DOHH2 (cell line): ENCODE measurements at regions not wholly inside any gene's neighbourhood (a gene's known extent, or its start where the extent isn't known, plus 50 kb on each side); places are given as distances from the start of the nearest gene placed in this dataset.

Experiments
- H3F3A ChIP-seq: fragments of 200-600 bp; sonication (generic), shearing (Covaris generic); 2 replicates; pipeline ENCODE4 v1.6.0; 2016; ENCODE audit warnings: antibody characterized with exemption, mild to moderate bottlenecking; ENCODE audit not compliant: control insufficient read depth, insufficient read depth
- H3K27ac ChIP-seq: fragments of 200-600 bp; sonication (generic); 2 replicates; pipeline ENCODE4 v1.5.1; 2014; ENCODE audit warnings: low read depth, mild to moderate bottlenecking, low read length, moderate library complexity
- H3K27me3 ChIP-seq: fragments of 200-600 bp; sonication (generic); 2 replicates; pipeline ENCODE4 v1.6.1; 2014; ENCODE audit warnings: mild to moderate bottlenecking, low read length, mixed read lengths; ENCODE audit not compliant: control insufficient read depth
- H3K36me3 ChIP-seq: fragments of 200-600 bp; sonication (generic); 2 replicates; pipeline ENCODE4 v1.6.1; 2014; ENCODE audit warnings: mild to moderate bottlenecking, low read length, moderate library complexity, mixed read lengths; ENCODE audit not compliant: control insufficient read depth
- H3K4me1 ChIP-seq: fragments of 200-600 bp; sonication (generic); 2 replicates; pipeline ENCODE4 v1.6.1; 2014; ENCODE audit warnings: mild to moderate bottlenecking, low read length, mixed read lengths; ENCODE audit not compliant: control insufficient read depth
- H3K4me2 ChIP-seq: fragments of 200-600 bp; sonication (generic); 2 replicates; pipeline ENCODE4 v1.6.0; 2014; ENCODE audit warnings: mild to moderate bottlenecking, low read length, moderate library complexity
- H3K4me3 ChIP-seq: fragments of 200-600 bp; sonication (generic); 2 replicates; pipeline ENCODE4 v1.5.1; 2014; ENCODE audit warnings: mild to moderate bottlenecking, low read length, mixed read lengths
- H3K79me2 ChIP-seq: fragments of 200-600 bp; sonication (generic); 2 replicates; pipeline ENCODE4 v1.6.1; 2014; ENCODE audit warnings: mild to moderate bottlenecking, low read length, mixed read lengths; ENCODE audit not compliant: control insufficient read depth
- H3K9me2 ChIP-seq: fragments of 200-600 bp; sonication (generic); replicated peaks from 2 replicates; pipeline ENCODE4 v1.6.1; 2014; ENCODE audit warnings: mild to moderate bottlenecking, low read length, mixed read lengths; ENCODE audit not compliant: control insufficient read depth
- H3K9me3 ChIP-seq: fragments of 200-600 bp; sonication (generic); 2 replicates; pipeline ENCODE4 v1.6.1; 2014; ENCODE audit warnings: antibody characterized with exemption, low read length, mixed read lengths; ENCODE audit not compliant: control insufficient read depth, insufficient read depth
- H4K20me1 ChIP-seq: fragments of 200-600 bp; sonication (generic); 2 replicates; pipeline ENCODE4 v1.6.0; 2014; ENCODE audit warnings: low read depth, mild to moderate bottlenecking, antibody characterized with exemption, low read length, moderate library complexity; ENCODE audit not compliant: control insufficient read depth, insufficient read depth
- CTCF ChIP-seq: fragments of 200-600 bp; sonication (generic); IDR thresholded peaks from one replicate; pipeline ENCODE4 v1.5.1; 2014; ENCODE audit warnings: antibody characterized with exemption, mild to moderate bottlenecking, low read depth, low read length; ENCODE audit not compliant: poor library complexity, severe bottlenecking
- EZH2phosphoT487 ChIP-seq: fragments of 200-600 bp; sonication (generic); IDR thresholded peaks from 2 replicates; pipeline ENCODE4 v1.6.1; 2017; ENCODE audit warnings: borderline replicate concordance, mild to moderate bottlenecking, antibody characterized with exemption, low read length, moderate library complexity, mixed read lengths

GRCh38 chr1:187721216-187721615 lies 892.5 kb downstream of the PLA2G4A start:
- no peaks in the 10 kb centered on the region for H3K79me2 ChIP-seq
- H3K36me3 ChIP-seq: no peaks in the 10 kb centered on the region
- TF ChIP-seq EZH2phosphoT487 (no peak), CTCF (no peak)
- H3K9me2 ChIP-seq: no peaks in the 10 kb centered on the region
- H3K4me3 ChIP-seq: no peak overlapping the region
- no peaks in the 10 kb centered on the region for H3F3A ChIP-seq
- H3K27me3 ChIP-seq: no peaks in the 10 kb centered on the region
- no peaks in the 10 kb centered on the region for H3K4me1 ChIP-seq
- no peaks in the 10 kb centered on the region for H4K20me1 ChIP-seq
- no peaks in the 10 kb centered on the region for H3K9me3 ChIP-seq
- no peak overlapping the region for H3K4me2 ChIP-seq
- H3K27ac ChIP-seq: no peak overlapping the region

- Histone ChIP-seq H3F3A (no peaks in the 10 kb centered on the region), H4K20me1 (no peaks in the 10 kb centered on the region), H3K27ac (no peak overlapping the region), H3K9me2 (no peaks in the 10 kb centered on the region), H3K4me1 (no peaks in the 10 kb centered on the region), H3K9me3 (no peaks in the 10 kb centered on the region), H3K36me3 (no peaks in the 10 kb centered on the region), H3K4me3 (no peak overlapping the region), H3K79me2 (no peaks in the 10 kb centered on the region), H3K4me2 (no peak overlapping the region), H3K27me3 (no peaks in the 10 kb centered on the region)
- TF ChIP-seq CTCF (no peak), EZH2phosphoT487 (no peak)
These were observed 896.5 kb downstream of the PLA2G4A start for GRCh38 chr1:187725216-187725615.

- H3K27me3 ChIP-seq: no peaks in the 10 kb centered on the region
- H3K4me1 ChIP-seq: no peaks in the 10 kb centered on the region
- no peak overlapping the region for H3K4me2 ChIP-seq
- H3K79me2 ChIP-seq: no peaks in the 10 kb centered on the region
- no peaks in the 10 kb centered on the region for H3K9me2 ChIP-seq
- H3K36me3 ChIP-seq: no peaks in the 10 kb centered on the region
- no peak overlapping the region for H3K4me3 ChIP-seq
- no peak for TF ChIP-seq CTCF
- TF ChIP-seq EZH2phosphoT487: no peak
- no peaks in the 10 kb centered on the region for H3K9me3 ChIP-seq
- H3K27ac ChIP-seq: no peak overlapping the region
- H4K20me1 ChIP-seq: no peaks in the 10 kb centered on the region
- H3F3A ChIP-seq: no peaks in the 10 kb centered on the region
These were observed 904.5 kb downstream of the PLA2G4A start for GRCh38 chr1:187733232-187733631.

GRCh38 chr1:187734427-187734826 lies 905.7 kb downstream of the PLA2G4A start:
- Histone ChIP-seq H3K9me3 (no peaks in the 10 kb centered on the region), H3F3A (no peaks in the 10 kb centered on the region), H3K9me2 (no peaks in the 10 kb centered on the region), H3K27me3 (no peaks in the 10 kb centered on the region), H3K4me2 (no peak overlapping the region), H3K79me2 (no peaks in the 10 kb centered on the region), H3K36me3 (no peaks in the 10 kb centered on the region), H3K4me3 (no peak overlapping the region), H3K27ac (no peak overlapping the region), H4K20me1 (no peaks in the 10 kb centered on the region), H3K4me1 (no peaks in the 10 kb centered on the region)
- TF ChIP-seq EZH2phosphoT487 (no peak), CTCF (no peak)
